HEK293 (cell line): ENCODE measurements at regions not wholly inside any gene's neighbourhood (a gene's known extent, or its start where the extent isn't known, plus 50 kb on each side); places are given as distances from the start of the nearest gene placed in this dataset.

ENCODE experiments used
- CTCF ChIA-PET: fragments of 350-600 bp; formaldehyde crosslinking; extraction: SDS; loops from one replicate; lab custom pipeline; 2021; ENCODE audit warnings: antibody characterized with exemption; lab: Yijun Ruan, JAX
- POLR2A ChIA-PET: fragments of 300-600 bp; formaldehyde crosslinking; extraction: SDS; loops from one replicate; lab custom pipeline; 2020; ENCODE audit warnings: antibody characterized with exemption, inconsistent platforms; lab: Yijun Ruan, JAX
- H3K27ac ChIP-seq: fragments of 200-500 bp; sonication (Bioruptor generic); 2 replicates; pipeline ENCODE4 v1.5.1; 2014; ENCODE audit warnings: low read depth, low read length, control low read depth, inconsistent platforms; ENCODE audit errors: extremely low read depth
- H3K36me3 ChIP-seq, 2 experiments: fragments of 200-500 bp in 1 of 2; sonication (Bioruptor generic) in 1 of 2; 1 replicate in 1 of 2; 2 replicates in 1 of 2; pipeline ENCODE4 v1.5.1; 2014 to 2017; ENCODE audit warnings: inconsistent platforms in 2 of 2, low read length in 2 of 2; ENCODE audit not compliant: control insufficient read depth in 2 of 2, insufficient read depth in 1 of 2
- H3K4me1 ChIP-seq: fragments of 200-500 bp; sonication (Bioruptor generic); 2 replicates; pipeline ENCODE4 v1.5.1; 2014; ENCODE audit warnings: mild to moderate bottlenecking, low read length, inconsistent platforms; ENCODE audit not compliant: control insufficient read depth, insufficient read depth
- H3K4me3 ChIP-seq: 2 replicates; pipeline ENCODE4 v1.5.1; 2011; ENCODE audit warnings: low read depth, mild to moderate bottlenecking, control low read depth, low read length, moderate library complexity
- H3K9me3 ChIP-seq: fragments of 200-500 bp; sonication (Bioruptor generic); 2 replicates; pipeline ENCODE4 v1.5.1; 2014; ENCODE audit warnings: low read depth, low read length, inconsistent platforms; ENCODE audit not compliant: control insufficient read depth, insufficient read depth
- GFI1B ChIP-seq: fragments of 450-650 bp; formaldehyde crosslinking; IDR thresholded peaks from 2 replicates; pipeline ENCODE4 v1.5.1; 2016; ENCODE audit warnings: missing biosample characterization, missing genetic modification characterization
- GLI4 ChIP-seq: fragments of 450-650 bp; formaldehyde crosslinking; IDR thresholded peaks from 2 replicates; pipeline ENCODE4 v1.5.1; 2016; ENCODE audit warnings: missing biosample characterization, missing genetic modification characterization
- KLF8 ChIP-seq: fragments of 450-650 bp; formaldehyde crosslinking; IDR thresholded peaks from 2 replicates; pipeline ENCODE4 v1.5.1; 2016; ENCODE audit warnings: missing biosample characterization, missing genetic modification characterization
- SALL2 ChIP-seq: fragments of 450-650 bp; formaldehyde crosslinking; IDR thresholded peaks from 2 replicates; pipeline ENCODE4 v1.5.0; 2017; ENCODE audit warnings: missing biosample characterization, mild to moderate bottlenecking, missing genetic modification characterization, borderline replicate concordance
- SETDB1 ChIP-seq: IDR thresholded peaks from one replicate; pipeline ENCODE4 v1.6.1; 2017; ENCODE audit warnings: mild to moderate bottlenecking, low read length, moderate library complexity, mixed read lengths; ENCODE audit not compliant: insufficient read length
- ZNF174 ChIP-seq: fragments of 450-650 bp; formaldehyde crosslinking; IDR thresholded peaks from 2 replicates; pipeline ENCODE4 v1.5.0; 2017; ENCODE audit warnings: missing biosample characterization, mild to moderate bottlenecking, missing genetic modification characterization
- ZNF350 ChIP-seq: fragments of 450-650 bp; formaldehyde crosslinking; IDR thresholded peaks from 2 replicates; pipeline ENCODE4 v1.5.0; 2017; ENCODE audit warnings: missing biosample characterization, mild to moderate bottlenecking, missing genetic modification characterization
- ZNF366 ChIP-seq: fragments of 450-650 bp; formaldehyde crosslinking; conservative IDR thresholded peaks from 2 replicates; pipeline ENCODE4 v1.5.1; 2016; ENCODE audit warnings: missing biosample characterization, missing genetic modification characterization
- ZNF544 ChIP-seq: fragments of 450-650 bp; formaldehyde crosslinking; IDR thresholded peaks from 2 replicates; pipeline ENCODE4 v1.5.0; 2017; ENCODE audit warnings: missing biosample characterization, missing genetic modification characterization
- ZNF629 ChIP-seq: fragments of 450-650 bp; formaldehyde crosslinking; IDR thresholded peaks from 2 replicates; pipeline ENCODE4 v1.5.1; 2017; ENCODE audit warnings: missing biosample characterization, missing genetic modification characterization
- TF ChIP-seq, protein P1 (sequence below): fragments of 450-650 bp; formaldehyde crosslinking; IDR thresholded peaks from 2 replicates; pipeline ENCODE4 v1.5.1; 2016; ENCODE audit warnings: missing biosample characterization, missing genetic modification characterization
- TF ChIP-seq, protein P2 (sequence below): fragments of 450-650 bp; formaldehyde crosslinking; IDR thresholded peaks from 2 replicates; pipeline ENCODE4 v1.5.1; 2016; ENCODE audit warnings: missing biosample characterization, missing genetic modification characterization
- TF ChIP-seq, protein P3 (sequence below): fragments of 450-650 bp; formaldehyde crosslinking; conservative IDR thresholded peaks from 2 replicates; pipeline ENCODE4 v1.5.1; 2016; ENCODE audit warnings: low read depth, missing biosample characterization, missing genetic modification characterization
- TF ChIP-seq, protein P4 (sequence below): fragments of 450-650 bp; formaldehyde crosslinking; IDR thresholded peaks from 2 replicates; pipeline ENCODE4 v1.5.1; 2016; ENCODE audit warnings: missing biosample characterization, missing genetic modification characterization
- TF ChIP-seq, protein P5 (sequence below): fragments of 450-650 bp; formaldehyde crosslinking; IDR thresholded peaks from 2 replicates; pipeline ENCODE4 v1.5.1; 2016; ENCODE audit warnings: missing biosample characterization, missing genetic modification characterization
- TF ChIP-seq, protein P6 (sequence below): fragments of 450-650 bp; formaldehyde crosslinking; IDR thresholded peaks from 2 replicates; pipeline ENCODE4 v1.5.1; 2017; ENCODE audit warnings: missing biosample characterization, missing genetic modification characterization
- TF ChIP-seq, protein P7 (sequence below): fragments of 450-650 bp; formaldehyde crosslinking; IDR thresholded peaks from 2 replicates; pipeline ENCODE4 v1.5.1; 2016; ENCODE audit warnings: missing biosample characterization, missing genetic modification characterization

DNA sequence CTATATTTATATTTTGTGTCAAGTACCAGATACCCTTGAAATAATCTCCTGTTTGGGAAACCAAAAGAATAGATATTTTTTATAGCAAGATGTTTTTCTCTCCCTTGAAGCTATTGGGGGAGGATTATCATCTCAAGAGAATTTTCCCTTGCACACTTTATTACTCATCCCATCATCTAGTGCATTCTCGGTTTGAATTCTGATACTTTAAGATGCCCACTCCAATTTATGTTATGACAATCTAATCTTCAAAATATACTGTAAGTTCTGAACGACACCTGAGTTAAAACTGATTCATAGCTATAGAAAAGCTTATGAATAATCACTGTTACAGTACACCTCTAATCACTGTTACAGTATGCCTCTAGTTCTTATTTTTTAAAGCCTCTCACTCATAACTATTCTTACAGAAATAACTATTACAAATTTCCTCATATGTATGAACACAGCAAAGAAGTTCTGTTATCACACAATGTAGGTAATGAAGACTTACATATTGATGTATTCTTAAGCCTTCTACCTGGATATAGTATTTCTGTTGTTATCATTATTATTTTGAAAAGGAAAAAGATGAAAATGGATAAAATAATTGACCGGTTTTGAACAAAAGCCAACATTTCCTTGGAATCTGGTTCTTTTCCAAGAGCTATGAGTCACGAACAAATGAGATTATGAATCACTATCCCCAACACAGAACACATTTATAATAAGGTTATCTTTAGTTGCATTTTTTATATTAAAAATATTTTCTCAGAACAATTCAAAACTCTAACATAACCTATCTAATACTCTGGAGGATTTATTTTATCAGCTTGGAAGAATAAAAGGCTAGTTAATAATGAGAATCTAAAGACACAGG lies 72.3 kb upstream of the FAM13C start:
- no peaks in the 10 kb centered on the region for H3K4me1 ChIP-seq
- H3K27ac ChIP-seq, result no peak overlapping the region
- ChIA-PET CTCF (interaction anchor here (1.1 kb wide), 1 partner anchor 191 kb away, joined by 3 read pairs; no protein-coding TSS in a partner anchor), POLR2A (no interaction called here)
- H3K36me3 ChIP-seq, result no peaks in the 10 kb centered on the region
- no peak overlapping the region for H3K4me3 ChIP-seq
- H3K9me3 ChIP-seq, result no peaks in the 10 kb centered on the region
- TF ChIP-seq, protein P1, sequence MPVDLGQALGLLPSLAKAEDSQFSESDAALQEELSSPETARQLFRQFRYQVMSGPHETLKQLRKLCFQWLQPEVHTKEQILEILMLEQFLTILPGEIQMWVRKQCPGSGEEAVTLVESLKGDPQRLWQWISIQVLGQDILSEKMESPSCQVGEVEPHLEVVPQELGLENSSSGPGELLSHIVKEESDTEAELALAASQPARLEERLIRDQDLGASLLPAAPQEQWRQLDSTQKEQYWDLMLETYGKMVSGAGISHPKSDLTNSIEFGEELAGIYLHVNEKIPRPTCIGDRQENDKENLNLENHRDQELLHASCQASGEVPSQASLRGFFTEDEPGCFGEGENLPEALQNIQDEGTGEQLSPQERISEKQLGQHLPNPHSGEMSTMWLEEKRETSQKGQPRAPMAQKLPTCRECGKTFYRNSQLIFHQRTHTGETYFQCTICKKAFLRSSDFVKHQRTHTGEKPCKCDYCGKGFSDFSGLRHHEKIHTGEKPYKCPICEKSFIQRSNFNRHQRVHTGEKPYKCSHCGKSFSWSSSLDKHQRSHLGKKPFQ (tag by site-specific recombination), result no peak
- TF ChIP-seq, protein P2, sequence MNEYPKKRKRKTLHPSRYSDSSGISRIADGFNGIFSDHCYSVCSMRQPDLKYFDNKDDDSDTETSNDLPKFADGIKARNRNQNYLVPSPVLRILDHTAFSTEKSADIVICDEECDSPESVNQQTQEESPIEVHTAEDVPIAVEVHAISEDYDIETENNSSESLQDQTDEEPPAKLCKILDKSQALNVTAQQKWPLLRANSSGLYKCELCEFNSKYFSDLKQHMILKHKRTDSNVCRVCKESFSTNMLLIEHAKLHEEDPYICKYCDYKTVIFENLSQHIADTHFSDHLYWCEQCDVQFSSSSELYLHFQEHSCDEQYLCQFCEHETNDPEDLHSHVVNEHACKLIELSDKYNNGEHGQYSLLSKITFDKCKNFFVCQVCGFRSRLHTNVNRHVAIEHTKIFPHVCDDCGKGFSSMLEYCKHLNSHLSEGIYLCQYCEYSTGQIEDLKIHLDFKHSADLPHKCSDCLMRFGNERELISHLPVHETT (tag by site-specific recombination), result no peak
- TF ChIP-seq SETDB1 (no peak), ZNF544 (no peak), SALL2 (no peak)

DNA sequence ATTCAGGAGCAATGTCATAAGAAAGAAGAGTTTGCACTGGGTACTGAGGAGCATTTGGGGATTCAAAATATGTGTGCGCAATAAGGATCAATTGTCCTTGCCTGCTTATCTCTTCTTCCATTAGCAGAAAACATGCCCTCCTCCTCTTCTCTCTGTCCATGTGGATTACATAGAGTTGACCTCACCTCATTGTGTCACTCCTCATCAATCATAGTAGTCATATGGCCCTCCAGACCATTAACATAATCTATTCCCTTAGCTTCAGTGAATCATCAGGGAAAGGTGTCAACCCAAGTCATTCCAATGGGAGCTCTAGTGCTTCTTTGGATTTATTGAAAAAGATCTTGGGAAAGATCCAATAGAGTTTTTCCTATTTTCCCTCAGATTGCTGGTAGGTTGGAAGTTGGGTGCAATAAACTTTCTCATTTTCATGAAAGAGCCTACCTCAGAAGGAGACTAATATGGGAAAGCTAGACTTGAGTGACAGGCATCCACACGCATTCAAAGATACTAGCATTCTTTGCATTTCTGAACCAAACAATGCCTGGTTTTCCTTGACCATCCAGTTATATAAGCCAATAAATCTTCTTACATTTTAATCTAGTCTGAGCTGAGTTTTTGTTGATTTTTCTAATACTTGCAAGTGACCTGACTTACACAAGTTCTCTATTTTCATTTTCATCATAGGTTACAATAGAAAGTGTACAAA lies 71.5 kb upstream of the FAM13C start:
- Histone ChIP-seq H3K36me3 (no peaks in the 10 kb centered on the region), H3K27ac (no peak overlapping the region), H3K9me3 (no peaks in the 10 kb centered on the region), H3K4me3 (no peak overlapping the region), H3K4me1 (no peaks in the 10 kb centered on the region)
- POLR2A ChIA-PET, result no interaction called here
- CTCF ChIA-PET, result interaction anchor here (0.7 to 1.1 kb wide), 2 partner anchors 192 to 322 kb away, joined by 3 read pairs; no protein-coding TSS in a partner anchor
- TF ChIP-seq, protein P3, sequence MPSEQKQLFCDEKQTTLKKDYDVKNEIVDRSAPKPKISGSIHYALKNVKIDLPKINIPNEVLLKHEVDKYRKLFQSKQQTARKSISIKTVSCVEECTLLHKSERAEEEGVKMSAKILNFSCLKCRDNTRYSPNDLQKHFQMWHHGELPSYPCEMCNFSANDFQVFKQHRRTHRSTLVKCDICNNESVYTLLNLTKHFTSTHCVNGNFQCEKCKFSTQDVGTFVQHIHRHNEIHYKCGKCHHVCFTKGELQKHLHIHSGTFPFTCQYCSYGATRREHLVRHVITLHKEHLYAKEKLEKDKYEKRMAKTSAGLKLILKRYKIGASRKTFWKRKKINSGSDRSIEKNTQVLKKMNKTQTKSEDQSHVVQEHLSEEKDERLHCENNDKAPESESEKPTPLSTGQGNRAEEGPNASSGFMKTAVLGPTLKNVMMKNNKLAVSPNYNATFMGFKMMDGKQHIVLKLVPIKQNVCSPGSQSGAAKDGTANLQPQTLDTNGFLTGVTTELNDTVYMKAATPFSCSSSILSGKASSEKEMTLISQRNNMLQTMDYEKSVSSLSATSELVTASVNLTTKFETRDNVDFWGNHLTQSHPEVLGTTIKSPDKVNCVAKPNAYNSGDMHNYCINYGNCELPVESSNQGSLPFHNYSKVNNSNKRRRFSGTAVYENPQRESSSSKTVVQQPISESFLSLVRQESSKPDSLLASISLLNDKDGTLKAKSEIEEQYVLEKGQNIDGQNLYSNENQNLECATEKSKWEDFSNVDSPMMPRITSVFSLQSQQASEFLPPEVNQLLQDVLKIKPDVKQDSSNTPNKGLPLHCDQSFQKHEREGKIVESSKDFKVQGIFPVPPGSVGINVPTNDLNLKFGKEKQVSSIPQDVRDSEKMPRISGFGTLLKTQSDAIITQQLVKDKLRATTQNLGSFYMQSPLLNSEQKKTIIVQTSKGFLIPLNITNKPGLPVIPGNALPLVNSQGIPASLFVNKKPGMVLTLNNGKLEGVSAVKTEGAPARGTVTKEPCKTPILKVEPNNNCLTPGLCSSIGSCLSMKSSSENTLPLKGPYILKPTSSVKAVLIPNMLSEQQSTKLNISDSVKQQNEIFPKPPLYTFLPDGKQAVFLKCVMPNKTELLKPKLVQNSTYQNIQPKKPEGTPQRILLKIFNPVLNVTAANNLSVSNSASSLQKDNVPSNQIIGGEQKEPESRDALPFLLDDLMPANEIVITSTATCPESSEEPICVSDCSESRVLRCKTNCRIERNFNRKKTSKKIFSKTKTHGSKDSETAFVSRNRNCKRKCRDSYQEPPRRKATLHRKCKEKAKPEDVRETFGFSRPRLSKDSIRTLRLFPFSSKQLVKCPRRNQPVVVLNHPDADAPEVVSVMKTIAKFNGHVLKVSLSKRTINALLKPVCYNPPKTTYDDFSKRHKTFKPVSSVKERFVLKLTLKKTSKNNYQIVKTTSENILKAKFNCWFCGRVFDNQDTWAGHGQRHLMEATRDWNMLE (tag by site-specific recombination), result no peak
- TF ChIP-seq, protein P4, sequence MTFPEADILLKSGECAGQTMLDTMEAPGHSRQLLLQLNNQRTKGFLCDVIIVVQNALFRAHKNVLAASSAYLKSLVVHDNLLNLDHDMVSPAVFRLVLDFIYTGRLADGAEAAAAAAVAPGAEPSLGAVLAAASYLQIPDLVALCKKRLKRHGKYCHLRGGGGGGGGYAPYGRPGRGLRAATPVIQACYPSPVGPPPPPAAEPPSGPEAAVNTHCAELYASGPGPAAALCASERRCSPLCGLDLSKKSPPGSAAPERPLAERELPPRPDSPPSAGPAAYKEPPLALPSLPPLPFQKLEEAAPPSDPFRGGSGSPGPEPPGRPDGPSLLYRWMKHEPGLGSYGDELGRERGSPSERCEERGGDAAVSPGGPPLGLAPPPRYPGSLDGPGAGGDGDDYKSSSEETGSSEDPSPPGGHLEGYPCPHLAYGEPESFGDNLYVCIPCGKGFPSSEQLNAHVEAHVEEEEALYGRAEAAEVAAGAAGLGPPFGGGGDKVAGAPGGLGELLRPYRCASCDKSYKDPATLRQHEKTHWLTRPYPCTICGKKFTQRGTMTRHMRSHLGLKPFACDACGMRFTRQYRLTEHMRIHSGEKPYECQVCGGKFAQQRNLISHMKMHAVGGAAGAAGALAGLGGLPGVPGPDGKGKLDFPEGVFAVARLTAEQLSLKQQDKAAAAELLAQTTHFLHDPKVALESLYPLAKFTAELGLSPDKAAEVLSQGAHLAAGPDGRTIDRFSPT (tag by site-specific recombination), result peak; percentile 56; the same call in 1 of the 2 replicates
- TF ChIP-seq, protein P5, sequence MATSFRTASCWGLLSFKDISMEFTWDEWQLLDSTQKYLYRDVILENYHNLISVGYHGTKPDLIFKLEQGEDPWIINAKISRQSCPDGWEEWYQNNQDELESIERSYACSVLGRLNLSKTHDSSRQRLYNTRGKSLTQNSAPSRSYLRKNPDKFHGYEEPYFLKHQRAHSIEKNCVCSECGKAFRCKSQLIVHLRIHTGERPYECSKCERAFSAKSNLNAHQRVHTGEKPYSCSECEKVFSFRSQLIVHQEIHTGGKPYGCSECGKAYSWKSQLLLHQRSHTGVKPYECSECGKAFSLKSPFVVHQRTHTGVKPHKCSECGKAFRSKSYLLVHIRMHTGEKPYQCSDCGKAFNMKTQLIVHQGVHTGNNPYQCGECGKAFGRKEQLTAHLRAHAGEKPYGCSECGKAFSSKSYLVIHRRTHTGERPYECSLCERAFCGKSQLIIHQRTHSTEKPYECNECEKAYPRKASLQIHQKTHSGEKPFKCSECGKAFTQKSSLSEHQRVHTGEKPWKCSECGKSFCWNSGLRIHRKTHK (tag by site-specific recombination), result no peak
- TF ChIP-seq, protein P6, sequence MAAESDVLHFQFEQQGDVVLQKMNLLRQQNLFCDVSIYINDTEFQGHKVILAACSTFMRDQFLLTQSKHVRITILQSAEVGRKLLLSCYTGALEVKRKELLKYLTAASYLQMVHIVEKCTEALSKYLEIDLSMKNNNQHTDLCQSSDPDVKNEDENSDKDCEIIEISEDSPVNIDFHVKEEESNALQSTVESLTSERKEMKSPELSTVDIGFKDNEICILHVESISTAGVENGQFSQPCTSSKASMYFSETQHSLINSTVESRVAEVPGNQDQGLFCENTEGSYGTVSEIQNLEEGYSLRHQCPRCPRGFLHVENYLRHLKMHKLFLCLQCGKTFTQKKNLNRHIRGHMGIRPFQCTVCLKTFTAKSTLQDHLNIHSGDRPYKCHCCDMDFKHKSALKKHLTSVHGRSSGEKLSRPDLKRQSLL (tag by site-specific recombination), result no peak
- TF ChIP-seq ZNF629 (tag by site-specific recombination) (peak; percentile 33; the same call in 1 of the 2 replicates), KLF8 (tag by site-specific recombination) (0 out of 2 replicates have a peak, but pooled peaks have one; percentile 16), ZNF366 (tag by site-specific recombination) (peak; percentile 65), GLI4 (no peak), GFI1B (tag by site-specific recombination) (no peak), ZNF174 (no peak), ZNF350 (tag by site-specific recombination) (no peak)
- TF ChIP-seq, protein P7, sequence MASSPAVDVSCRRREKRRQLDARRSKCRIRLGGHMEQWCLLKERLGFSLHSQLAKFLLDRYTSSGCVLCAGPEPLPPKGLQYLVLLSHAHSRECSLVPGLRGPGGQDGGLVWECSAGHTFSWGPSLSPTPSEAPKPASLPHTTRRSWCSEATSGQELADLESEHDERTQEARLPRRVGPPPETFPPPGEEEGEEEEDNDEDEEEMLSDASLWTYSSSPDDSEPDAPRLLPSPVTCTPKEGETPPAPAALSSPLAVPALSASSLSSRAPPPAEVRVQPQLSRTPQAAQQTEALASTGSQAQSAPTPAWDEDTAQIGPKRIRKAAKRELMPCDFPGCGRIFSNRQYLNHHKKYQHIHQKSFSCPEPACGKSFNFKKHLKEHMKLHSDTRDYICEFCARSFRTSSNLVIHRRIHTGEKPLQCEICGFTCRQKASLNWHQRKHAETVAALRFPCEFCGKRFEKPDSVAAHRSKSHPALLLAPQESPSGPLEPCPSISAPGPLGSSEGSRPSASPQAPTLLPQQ (tag by site-specific recombination), result peak; percentile 16; the same call in 1 of the 2 replicates
